ENCODE measurements at regions not wholly inside any gene's neighbourhood (a gene's known extent, or its start where the extent isn't known, plus 50 kb on each side); places are given as distances from the start of the nearest gene placed in this dataset.

DNA sequence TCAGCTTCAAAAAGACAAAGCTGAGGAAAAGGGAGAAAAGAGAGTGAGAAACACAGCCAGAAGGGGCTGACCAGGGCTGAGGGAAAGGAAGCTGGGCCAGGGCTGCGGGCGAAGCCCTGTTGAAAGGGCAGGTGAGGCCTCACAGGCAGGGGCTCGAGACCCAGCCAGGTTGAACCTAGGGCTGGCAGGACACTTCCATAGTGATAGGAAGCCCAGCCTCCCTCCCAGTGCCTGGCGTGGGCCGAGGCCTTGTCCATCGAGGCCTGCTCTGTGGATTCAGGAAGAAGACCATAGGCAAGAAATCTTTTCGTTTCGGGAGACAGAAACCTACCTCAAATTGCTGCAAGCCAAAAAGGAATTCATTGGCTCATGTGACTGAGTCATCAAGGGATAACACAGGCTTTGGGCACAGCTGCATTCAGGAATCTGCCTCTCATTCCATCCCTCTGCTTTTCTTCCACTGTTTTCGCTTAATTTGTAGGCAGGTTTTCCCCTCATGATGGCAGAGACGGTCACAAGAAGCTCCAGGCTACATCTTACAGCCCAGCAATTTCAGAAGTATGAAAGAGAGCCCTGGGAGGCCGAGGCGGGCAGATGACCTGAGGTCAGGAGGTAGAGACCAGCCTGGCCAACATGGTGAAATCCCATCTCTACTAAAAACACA lies 311.1 kb upstream of the SULF2 start:
- H3K27ac ChIP-seq = no peak overlapping the region
- DNase-seq (ENCODE audit: extremely low spot score in 2 of 2) = no peak
- H3K4me1 ChIP-seq = peaks cover 12% of the 10 kb centered on the region
- H3K4me3 ChIP-seq = no peak overlapping the region
- TF ChIP-seq POLR2AphosphoS5 (IDR thresholded peaks at IDR 0.05; ENCODE audit: insufficient read depth in 1 of 2, low read depth in 1 of 2) (no peak), POLR2A (IDR thresholded peaks at IDR 0.05) (no peak)
- TF ChIP-seq, protein P1, sequence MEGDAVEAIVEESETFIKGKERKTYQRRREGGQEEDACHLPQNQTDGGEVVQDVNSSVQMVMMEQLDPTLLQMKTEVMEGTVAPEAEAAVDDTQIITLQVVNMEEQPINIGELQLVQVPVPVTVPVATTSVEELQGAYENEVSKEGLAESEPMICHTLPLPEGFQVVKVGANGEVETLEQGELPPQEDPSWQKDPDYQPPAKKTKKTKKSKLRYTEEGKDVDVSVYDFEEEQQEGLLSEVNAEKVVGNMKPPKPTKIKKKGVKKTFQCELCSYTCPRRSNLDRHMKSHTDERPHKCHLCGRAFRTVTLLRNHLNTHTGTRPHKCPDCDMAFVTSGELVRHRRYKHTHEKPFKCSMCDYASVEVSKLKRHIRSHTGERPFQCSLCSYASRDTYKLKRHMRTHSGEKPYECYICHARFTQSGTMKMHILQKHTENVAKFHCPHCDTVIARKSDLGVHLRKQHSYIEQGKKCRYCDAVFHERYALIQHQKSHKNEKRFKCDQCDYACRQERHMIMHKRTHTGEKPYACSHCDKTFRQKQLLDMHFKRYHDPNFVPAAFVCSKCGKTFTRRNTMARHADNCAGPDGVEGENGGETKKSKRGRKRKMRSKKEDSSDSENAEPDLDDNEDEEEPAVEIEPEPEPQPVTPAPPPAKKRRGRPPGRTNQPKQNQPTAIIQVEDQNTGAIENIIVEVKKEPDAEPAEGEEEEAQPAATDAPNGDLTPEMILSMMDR (IDR thresholded peaks at IDR 0.05) = no peak
- intact Hi-C loops (cut with DNase I) = no loop called here
- no peaks in the 10 kb centered on the region for H3K9me3 ChIP-seq
- H3K27me3 ChIP-seq = no peaks in the 10 kb centered on the region
- no peaks in the 10 kb centered on the region for H3K36me3 ChIP-seq

DNA sequence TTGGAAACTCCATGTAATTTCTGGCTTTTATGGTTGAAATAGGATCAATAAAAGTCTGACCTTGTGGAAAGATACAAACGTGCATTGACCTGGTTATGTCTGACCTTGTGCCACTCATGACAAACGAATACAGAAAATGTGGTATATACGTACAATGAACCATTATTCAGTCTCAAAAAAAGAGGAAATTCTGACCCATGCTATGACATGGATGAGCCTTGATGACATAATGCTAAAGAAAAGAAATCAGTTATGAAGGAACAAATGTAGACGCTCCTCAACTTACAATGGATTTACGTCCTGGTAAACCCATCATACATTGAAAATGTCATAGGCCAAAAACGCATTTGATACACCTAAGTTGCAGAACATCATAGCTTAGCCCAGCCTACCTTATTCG lies 309.7 kb upstream of the SULF2 start:
- H3K9me3 ChIP-seq = no peaks in the 10 kb centered on the region
- no peak overlapping the region for H3K4me3 ChIP-seq
- peaks cover 11% of the 10 kb centered on the region for H3K4me1 ChIP-seq
- H3K27me3 ChIP-seq = no peaks in the 10 kb centered on the region
- TF ChIP-seq, protein P1 (IDR thresholded peaks at IDR 0.05) = no peak
- TF ChIP-seq POLR2A (IDR thresholded peaks at IDR 0.05) = no peak
- intact Hi-C loops (cut with DNase I) = no loop called here
- no peak overlapping the region for H3K27ac ChIP-seq
- no peak for DNase-seq (ENCODE audit: extremely low spot score in 2 of 2)
- H3K36me3 ChIP-seq = no peaks in the 10 kb centered on the region

DNA sequence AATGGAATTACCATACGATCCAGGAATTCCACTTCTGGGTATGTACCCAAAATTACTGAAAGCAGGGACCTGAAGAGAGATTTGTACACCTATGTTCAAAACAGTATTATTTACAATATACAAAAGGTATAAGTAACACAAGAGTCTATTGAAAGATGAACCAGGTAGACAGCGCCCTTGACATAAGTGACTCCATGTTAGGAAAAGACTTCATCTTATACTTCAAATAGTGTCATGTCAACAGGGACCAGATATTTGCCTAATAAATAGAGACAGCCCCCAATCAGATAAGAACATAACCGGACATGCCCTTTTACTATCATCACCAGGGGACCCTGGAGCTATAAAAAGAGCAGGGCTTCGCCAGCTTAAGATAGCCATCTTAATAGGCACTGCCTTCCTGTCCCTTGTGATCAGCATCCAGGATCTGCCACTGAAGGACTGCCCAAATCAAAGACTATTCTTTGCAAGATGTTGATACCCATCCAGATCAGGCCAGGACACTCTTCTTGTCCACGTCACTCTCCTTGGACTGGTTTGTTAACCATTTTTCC lies 309.0 kb upstream of the SULF2 start:
- Histone ChIP-seq H3K27me3 (no peaks in the 10 kb centered on the region), H3K36me3 (no peaks in the 10 kb centered on the region), H3K9me3 (no peaks in the 10 kb centered on the region), H3K4me1 (peaks cover 5% of the 10 kb centered on the region), H3K4me3 (no peak overlapping the region), H3K27ac (no peak overlapping the region)
- no peak for DNase-seq (ENCODE audit: extremely low spot score in 2 of 2)
- intact Hi-C loops (cut with DNase I) = no loop called here
- TF ChIP-seq POLR2AphosphoS5 (IDR thresholded peaks at IDR 0.05; ENCODE audit: insufficient read depth in 1 of 2, low read depth in 1 of 2) = no peak
- TF ChIP-seq, protein P1 (IDR thresholded peaks at IDR 0.05) = no peak
- TF ChIP-seq POLR2A (IDR thresholded peaks at IDR 0.05) = no peak

DNA sequence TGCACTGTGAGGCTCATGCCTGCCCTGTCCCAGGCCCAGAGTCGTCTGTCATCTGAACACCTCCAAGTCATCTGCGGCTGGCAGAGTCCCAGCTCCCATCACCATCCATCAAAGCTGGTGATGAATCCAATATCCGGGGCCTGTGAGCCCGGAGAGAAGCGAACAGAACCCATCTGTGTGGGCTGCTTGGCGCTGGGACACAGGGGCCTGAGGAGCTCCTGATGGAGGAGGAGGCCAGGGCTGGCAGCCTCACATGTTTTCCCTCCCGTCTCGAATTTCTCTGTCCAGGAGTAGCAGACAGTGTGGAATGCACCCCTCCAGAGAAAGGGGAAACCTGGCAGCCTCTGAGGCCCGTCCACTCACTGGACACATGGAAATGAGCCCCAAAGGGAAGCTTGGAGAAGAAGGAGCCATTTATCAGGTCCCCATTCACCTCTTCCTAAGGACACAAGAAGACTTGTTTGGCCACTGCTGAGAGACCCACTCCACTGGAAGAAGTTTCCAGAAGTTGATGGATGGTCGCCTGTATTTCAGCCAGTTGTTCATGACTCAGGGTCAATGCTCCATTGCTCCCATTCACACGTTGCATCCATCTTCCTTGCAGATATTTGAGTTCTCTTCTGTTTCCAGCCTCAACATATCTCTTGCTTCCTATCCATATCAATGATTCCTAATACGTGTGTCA lies 307.5 kb upstream of the SULF2 start:
- no peak for DNase-seq (ENCODE audit: extremely low spot score in 2 of 2)
- no peak for TF ChIP-seq POLR2AphosphoS5 (IDR thresholded peaks at IDR 0.05; ENCODE audit: insufficient read depth in 1 of 2, low read depth in 1 of 2)
- TF ChIP-seq, protein P1 (IDR thresholded peaks at IDR 0.05) = no peak
- Histone ChIP-seq H3K27me3 (no peaks in the 10 kb centered on the region), H3K4me3 (no peak overlapping the region), H3K27ac (no peak overlapping the region), H3K36me3 (no peaks in the 10 kb centered on the region), H3K4me1 (no peaks in the 10 kb centered on the region), H3K9me3 (no peaks in the 10 kb centered on the region)
- intact Hi-C loops (cut with DNase I) = no loop called here

DNA sequence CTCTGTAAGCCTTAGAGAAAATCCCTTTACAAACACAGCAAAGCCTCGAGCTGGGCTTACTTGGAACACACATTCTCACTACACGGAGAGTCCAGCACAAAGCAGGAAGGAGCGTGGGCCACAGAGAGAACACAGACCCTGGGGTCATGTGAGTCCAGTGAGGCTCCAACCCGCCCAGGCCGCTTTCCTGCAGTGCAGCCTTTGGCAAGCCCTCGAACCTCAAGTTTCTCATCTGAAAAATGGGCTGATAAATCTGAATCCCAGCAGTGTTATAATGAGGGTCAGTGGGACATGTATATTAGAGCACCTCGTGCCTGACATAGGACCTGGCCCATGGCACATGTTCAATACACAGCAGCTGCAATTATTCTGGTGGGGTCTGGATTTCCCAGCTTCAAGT lies 305.5 kb upstream of the SULF2 start:
- no peak for DNase-seq (ENCODE audit: extremely low spot score in 2 of 2)
- Histone ChIP-seq H3K27me3 (no peaks in the 10 kb centered on the region), H3K36me3 (no peaks in the 10 kb centered on the region), H3K9me3 (no peaks in the 10 kb centered on the region), H3K4me1 (no peaks in the 10 kb centered on the region), H3K27ac (no peak overlapping the region), H3K4me3 (no peak overlapping the region)
- TF ChIP-seq POLR2AphosphoS5 (IDR thresholded peaks at IDR 0.05; ENCODE audit: insufficient read depth in 1 of 2, low read depth in 1 of 2) (no peak), POLR2A (IDR thresholded peaks at IDR 0.05) (no peak)
- TF ChIP-seq, protein P1 (IDR thresholded peaks at IDR 0.05) = no peak
- intact Hi-C loops (cut with DNase I) = no loop called here
